ENCODE measurements at regions not wholly inside any gene's neighbourhood (a gene's known extent, or its start where the extent isn't known, plus 50 kb on each side); places are given as distances from the start of the nearest gene placed in this dataset.

GRCh38 chr10:21249435-21249834 is 276.0 kb downstream of the SKIDA1 start:
- no peak for DNase-seq

GRCh38 chr10:21247592-21247991 is 277.9 kb downstream of the SKIDA1 start:
- DNase-seq = no peak

GRCh38 chr10:21246178-21246577 is 279.3 kb downstream of the SKIDA1 start:
- DNase-seq = no peak

- no peak for DNase-seq
Measured at GRCh38 chr10:21243748-21244257, 281.7 kb downstream of the SKIDA1 start.

DNA sequence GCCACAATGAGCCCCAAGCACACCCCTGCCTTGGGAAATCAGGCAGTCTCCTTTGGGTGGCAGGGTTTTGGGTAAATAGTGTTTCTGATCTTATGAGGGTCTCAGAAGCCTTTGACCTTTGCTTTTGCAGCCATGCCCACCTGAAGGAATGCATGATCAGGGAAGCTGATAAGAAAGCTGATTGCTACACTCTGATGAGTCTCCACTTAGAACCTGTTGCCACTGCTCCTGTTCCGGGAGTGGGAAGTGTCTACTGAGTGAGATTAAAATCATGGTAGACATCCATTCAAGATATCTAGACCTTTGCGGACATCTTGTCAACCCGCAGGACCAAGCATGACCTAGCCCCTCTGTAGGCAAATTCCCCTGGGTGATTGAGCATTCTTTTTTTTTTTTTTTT is 282.6 kb downstream of the SKIDA1 start:
- DNase-seq = no peak

DNA sequence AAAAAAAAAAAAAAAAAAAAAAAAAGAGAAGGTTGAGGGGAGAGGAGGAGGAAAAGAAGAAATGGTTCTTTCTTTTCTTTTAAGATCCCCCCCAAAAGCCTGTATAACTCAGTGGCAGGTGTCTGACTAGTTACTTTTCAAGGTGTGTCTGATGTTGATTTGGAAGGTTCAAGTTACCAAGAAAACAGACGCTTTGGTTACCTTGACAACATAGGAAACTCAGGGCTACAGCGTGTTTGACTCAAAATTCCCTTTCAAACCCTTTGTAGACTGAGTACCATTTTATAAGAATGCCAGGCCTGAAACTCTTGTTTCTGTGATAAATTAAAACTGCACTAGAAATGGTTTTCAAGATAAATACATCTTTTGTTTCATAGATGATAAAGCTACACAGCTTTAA is 286.8 kb downstream of the SKIDA1 start:
- DNase-seq = no peak

- no peak for DNase-seq
Measured at GRCh38 chr10:21238044-21238443, 287.4 kb downstream of the SKIDA1 start.

- DNase-seq = no peak
Measured at GRCh38 chr10:21234761-21235160, 290.7 kb downstream of the SKIDA1 start.

GRCh38 chr10:21230219-21230618 is 295.3 kb downstream of the SKIDA1 start:
- DNase-seq = no peak

DNA sequence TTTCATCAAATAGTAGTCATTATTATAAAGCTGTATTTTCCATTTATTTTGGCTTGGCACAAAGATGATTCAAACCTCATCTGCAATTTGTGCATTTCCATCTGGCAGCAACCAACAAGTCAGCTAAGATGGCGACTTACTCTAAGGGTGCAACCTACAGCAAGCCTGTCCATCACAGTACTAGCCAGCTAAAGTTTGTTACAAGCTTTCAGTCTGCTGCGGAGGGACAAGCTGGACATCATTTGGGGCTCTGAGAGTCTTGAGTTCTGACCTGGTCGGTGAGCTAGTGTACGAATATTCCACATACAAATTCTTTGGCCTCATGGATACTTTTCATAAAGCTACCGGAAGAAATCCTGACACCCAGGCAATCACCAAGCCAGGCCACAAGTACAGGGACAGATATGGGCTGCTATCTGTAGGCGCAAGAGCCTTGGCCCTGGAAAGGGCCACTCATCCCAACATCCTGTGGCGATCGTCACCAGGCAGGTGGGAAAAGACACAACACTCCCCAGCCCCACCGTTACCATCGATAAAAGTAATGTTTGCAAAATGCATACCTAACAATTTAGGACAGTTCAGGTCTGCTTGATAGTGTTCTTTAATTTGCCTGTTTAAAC is 307.6 kb downstream of the SKIDA1 start:
- DNase-seq = no peak

DNA sequence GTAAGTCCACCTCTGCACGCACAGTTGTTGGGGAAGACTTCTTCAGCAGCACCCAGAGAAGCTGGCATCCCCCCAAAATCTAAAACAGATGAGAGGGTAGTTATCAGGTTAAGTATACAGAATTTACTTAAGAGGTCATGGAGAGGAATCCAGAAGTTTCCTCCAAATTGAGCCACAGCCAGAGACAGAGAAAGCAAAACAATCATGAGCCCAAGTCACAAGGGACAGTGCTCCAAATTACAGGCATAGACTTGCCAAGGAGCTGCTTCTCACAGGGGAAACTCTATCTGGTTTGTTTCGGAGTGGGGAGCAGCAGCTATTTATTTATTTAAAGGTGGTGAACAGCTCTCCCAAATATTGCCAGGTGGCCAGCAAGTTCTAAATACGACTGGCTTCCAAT is 308.4 kb downstream of the SKIDA1 start:
- DNase-seq = no peak

GRCh38 chr10:21214329-21214728 is 311.2 kb downstream of the SKIDA1 start:
- no peak for DNase-seq

GRCh38 chr10:21213381-21213780 is 312.1 kb downstream of the SKIDA1 start:
- DNase-seq = no peak

GRCh38 chr10:21212912-21213311 is 312.6 kb downstream of the SKIDA1 start:
- no peak for DNase-seq

GRCh38 chr10:21212348-21212747 is 313.1 kb downstream of the SKIDA1 start:
- DNase-seq = no peak

DNA sequence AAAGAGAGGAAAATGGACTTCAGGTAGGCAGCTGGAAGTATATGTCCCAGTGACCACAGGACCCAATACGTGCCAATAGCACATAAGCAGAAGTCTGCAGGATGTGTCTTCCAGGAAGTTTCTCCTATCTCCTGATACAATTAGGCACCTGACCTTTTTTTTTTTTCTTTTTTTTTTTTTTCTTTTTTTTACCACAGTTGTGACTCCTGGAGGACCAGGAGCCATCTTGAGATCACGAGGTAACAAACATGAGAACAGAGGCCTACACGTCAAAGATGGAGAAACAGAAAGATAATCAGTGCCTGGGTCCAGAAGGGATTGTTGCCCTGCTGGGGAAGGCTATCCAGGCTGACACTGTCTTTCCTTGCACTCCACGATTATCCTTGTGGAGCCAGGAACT is 312.4 kb upstream of the NEBL start:
- no peak for DNase-seq

DNA sequence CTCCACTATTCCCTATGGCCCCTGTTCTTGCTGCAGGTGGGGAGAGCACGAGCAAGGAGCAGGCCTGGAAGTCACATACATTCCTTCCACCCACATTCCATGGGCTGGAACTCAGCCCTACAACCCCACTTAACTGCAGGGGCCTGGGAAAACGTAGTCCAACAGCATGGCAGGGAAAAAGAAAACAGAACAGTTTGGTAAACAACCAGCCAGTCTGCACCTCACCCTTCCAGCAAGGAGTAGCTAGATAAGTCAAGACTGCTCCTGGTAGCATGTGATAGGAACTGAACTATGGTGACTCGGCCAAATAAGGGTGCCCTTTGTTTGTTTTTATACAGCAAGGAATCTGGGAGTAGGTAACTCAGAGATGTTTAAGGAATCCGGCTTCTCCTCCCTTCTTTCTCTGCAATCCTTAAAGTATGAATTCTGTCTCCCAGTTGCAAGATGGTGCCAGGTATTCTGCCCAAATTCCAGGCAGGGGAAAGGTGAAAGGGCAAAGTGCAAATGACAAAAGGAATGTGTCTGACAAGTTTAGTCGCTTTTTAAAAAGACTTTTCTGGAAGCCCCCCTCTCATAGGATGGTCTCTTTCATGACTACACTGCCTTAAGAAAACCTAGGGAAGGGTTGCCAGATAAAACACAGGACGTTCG is 311.7 kb upstream of the NEBL start:
- no peak for DNase-seq

DNA sequence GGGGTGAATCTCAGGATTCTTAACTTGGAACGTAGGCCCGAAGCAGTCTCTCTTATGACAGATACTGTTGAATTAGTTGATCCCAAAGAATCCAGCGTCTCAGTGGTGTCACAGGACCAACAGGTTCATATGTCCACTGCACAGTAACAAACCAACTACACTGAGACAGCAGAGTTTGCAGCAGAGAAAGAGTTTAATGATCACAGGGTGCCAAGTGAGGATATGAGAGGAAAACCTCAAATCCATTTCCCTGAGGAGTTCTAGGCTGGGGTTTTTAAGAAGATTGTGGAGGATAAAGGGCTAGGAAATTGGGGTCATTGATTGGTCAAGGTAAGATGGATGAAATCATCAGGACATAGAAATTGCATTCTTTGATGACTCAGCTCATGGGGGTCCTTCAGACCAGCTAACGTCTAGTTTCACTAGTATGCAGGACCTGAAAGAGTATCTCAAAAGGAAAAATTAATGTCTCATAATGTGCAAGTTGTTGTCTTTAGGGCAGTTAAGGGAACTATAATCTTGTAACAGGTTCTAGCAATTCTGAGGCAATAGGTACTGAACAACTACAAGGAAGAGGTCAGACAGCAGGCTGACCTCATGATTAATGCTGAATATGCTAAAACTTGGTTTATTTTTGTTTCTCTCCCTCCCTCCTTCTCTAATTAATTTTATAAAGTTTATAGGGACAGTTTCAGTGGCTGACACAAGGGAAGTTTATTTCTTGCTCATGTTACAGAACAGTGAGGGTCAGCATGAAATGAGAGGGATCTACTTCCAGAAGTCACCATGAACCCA is 310.9 kb upstream of the NEBL start:
- DNase-seq = no peak

DNA sequence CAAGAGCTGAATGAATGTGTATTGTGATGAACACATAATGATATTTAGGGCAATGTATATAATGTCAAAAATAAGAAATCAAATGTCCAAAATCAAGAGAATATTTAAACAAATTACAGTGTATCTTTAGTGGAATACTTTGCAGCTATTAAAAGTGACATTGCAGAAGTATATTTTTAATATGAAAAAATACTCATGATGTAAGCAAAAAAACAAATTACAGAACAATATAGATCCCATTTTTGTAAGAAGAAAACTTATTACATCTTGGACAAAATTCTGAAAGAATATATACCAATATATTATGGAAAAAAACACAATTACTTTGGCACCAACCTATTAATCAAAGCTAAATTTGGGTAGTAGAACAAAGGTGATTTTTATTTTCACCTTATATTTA is 308.2 kb upstream of the NEBL start:
- DNase-seq = no peak

DNA sequence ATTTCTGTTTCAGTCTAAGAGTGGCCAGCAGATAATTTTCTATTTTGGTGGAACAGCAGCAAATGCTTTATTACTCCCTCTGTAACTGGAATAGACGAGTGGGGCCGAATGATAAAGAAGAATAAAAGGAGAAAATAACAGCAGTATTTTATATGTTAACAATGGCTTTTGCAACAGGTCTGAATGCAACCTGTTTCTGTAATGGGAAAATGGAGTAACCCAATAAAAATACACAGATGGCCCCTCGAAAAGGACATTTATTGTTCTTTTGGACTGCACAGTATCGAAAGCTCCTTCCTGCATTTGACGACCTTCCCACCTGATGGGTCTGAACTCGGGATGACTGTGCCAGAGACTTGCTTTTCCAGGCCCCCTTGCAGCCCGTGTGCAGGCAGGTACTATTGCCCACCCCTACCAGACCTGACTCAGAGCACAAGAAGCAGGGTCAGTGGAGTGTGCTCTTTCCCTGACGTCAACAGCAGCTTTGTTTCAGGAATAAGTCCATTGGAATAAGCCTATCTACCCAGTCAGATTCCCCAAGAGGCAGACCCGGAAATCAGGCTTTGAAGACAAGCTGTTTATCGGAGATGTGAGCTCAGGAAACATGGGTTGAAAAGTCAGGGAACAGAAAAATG is 306.5 kb upstream of the NEBL start:
- no peak for DNase-seq

DNA sequence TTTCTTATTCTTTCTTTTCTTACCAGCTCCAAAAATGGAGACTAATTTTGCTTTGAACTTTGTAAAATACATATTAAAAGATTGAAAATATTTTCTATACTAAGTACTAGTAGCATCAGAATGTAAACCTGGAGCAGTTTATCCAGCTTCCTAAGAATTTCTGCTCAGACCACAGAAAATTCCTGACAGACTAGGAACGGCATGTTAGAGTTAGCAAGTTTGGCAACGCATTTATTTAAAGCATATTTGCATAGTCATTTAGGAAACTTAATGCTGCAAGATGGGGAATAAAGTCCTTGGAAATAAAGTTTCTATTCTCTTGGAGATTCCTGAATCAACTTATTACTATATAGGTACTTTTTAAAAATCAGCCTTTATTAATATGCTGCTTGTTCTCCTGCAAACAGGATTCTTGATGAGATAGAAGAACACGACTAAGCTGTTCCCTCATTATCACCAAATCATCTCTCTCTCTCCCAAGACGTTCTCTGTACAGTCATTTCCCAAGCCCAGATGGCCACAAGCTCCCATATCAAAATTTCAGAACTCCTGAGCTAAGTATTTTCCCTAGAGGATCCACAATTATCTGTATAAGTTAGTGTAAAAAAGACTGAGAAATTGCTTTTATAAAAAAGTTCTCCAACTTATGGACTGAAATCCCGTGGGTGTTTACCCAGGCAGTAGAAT is 305.8 kb upstream of the NEBL start:
- DNase-seq = no peak

DNA sequence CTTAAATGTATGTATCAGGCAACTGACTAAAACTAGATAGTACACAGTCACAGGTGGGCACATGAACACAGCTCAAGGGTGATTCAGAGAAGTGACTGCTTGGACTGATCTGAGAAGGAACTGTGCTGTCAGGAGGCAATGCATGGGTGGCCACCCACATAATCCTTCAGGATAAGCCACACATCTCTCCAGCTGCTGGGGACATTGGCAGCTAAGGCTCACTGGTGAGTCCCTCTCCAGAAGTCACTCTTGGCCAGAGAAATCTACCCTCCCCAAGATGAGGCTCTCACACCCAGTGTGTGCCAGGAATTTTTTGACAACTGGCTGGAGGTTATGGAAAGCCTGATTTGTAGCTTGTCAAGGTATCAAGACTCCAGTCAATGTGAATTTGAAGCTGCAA is 302.4 kb upstream of the NEBL start:
- no peak for DNase-seq

DNA sequence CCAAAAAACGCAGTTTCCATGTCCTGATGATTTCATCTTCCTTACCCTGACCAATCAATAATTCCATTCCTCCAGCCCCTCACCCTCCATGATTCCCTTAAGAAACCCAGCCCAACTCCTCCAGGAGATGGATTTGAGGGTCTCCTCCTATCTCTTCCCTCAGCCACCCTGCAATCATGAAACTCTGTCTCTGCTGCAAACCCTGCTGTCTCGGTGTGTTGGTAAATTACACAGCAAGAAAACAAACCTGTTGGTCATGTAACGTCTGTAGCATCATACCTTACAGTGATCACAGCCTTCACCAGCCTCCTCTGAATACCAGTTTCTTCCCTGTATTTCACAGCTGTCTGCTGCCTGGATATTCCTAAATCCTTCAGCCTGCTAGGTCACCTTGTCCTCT is 300.7 kb upstream of the NEBL start:
- no peak for DNase-seq
